ENCODE measurements at regions not wholly inside any gene's neighbourhood (a gene's known extent, or its start where the extent isn't known, plus 50 kb on each side); places are given as distances from the start of the nearest gene placed in this dataset.

GRCh38 chr1:95409901-95410300 lies 175.9 kb downstream of the RWDD3 start:
- TF ChIP-seq CTCF (IDR thresholded peaks at IDR 0.05; ENCODE audit: borderline replicate concordance, insufficient read depth, low read depth, low read length): no peak
- H3K4me3 ChIP-seq (ENCODE audit: low read depth, low read length): no peak overlapping the region

DNA sequence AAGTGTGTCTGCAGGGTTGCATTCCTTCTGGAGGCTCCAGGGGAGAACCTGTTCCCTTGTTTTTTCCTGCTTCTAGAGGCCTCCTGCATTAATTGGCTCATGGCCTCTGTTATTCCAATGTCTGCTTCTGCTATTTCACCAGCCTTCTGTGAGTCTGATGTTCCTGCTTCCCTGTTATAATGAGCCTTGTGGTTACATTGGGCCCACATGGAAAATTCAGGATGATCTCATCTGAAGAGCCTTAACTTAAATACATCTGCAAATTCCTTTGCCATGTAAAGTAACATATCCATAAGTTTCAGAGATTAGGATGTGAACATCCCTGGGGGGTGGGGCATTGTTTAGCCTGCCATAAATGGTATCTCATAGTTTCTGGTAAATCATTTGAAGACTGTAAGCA lies 181.1 kb downstream of the RWDD3 start:
- no peak for TF ChIP-seq CTCF (IDR thresholded peaks at IDR 0.05; ENCODE audit: borderline replicate concordance, insufficient read depth, low read depth, low read length)

GRCh38 chr1:95426772-95427171 lies 192.8 kb downstream of the RWDD3 start:
- TF ChIP-seq CTCF (IDR thresholded peaks at IDR 0.05; ENCODE audit: borderline replicate concordance, insufficient read depth, low read depth, low read length): no peak
- H3K4me3 ChIP-seq (ENCODE audit: low read depth, low read length): no peak overlapping the region

More for the DNA sequence above, 181.1 kb downstream of the RWDD3 start:
- no peak overlapping the region for H3K4me3 ChIP-seq (ENCODE audit: low read depth, low read length)

DNA sequence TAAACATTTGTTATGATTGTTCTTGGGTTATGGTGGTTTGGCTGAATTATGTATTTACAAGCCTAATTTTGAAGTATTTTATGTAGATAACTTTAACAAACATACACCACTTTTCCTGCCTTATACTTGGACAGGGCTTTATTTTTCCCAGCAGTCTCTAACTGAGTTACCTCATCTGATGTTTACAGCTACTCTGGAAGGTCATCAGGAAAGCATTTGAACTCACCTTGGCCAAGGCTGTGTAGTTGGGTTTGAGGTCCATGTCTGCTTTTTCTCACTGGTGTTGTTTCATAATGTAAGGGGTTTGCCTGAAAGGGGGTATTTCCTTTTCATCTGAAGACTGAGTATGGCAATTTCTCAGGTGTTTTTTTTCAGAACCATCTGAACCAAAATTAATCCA lies 193.5 kb downstream of the RWDD3 start:
- TF ChIP-seq CTCF (IDR thresholded peaks at IDR 0.05; ENCODE audit: borderline replicate concordance, insufficient read depth, low read depth, low read length): no peak
- H3K4me3 ChIP-seq (ENCODE audit: low read depth, low read length): no peak overlapping the region

DNA sequence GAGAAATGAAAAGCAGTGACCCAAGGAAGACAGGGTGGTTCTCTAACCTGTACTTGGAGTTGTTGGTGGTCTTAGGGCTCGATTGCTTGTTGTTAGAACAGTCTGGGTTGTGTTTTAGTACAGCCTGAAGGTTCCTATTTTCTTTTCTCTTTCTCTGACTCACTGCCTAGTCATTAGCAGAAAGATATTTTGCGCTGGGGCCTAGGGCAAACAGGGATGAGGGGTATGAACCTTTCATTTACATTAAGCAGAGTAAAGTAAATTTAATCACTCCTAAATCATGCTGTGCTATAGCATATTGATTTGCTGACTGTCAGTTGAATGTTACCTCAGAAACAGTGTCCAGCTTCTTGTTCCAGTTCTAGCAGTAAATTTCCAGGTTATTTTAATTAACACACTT lies 197.2 kb downstream of the RWDD3 start:
- H3K4me3 ChIP-seq (ENCODE audit: low read depth, low read length): no peak overlapping the region
- no peak for TF ChIP-seq CTCF (IDR thresholded peaks at IDR 0.05; ENCODE audit: borderline replicate concordance, insufficient read depth, low read depth, low read length)

- no peak overlapping the region for H3K4me3 ChIP-seq (ENCODE audit: low read depth, low read length)
- TF ChIP-seq CTCF (IDR thresholded peaks at IDR 0.05; ENCODE audit: borderline replicate concordance, insufficient read depth, low read depth, low read length): no peak
Observed at GRCh38 chr1:95435611-95436010, 201.6 kb downstream of the RWDD3 start.

- TF ChIP-seq CTCF (IDR thresholded peaks at IDR 0.05; ENCODE audit: borderline replicate concordance, insufficient read depth, low read depth, low read length): no peak
- no peak overlapping the region for H3K4me3 ChIP-seq (ENCODE audit: low read depth, low read length)
Observed at GRCh38 chr1:95437011-95437410, 203.0 kb downstream of the RWDD3 start.
